ENCODE measurements at regions not wholly inside any gene's neighbourhood (a gene's known extent, or its start where the extent isn't known, plus 50 kb on each side); places are given as distances from the start of the nearest gene placed in this dataset.

GRCh38 chr7:110105840-110106239 lies 985.1 kb upstream of the LRRN3 start:
- no peak overlapping the region for H3K27ac ChIP-seq (ENCODE audit: low read depth, low read length)
- H4K20me1 ChIP-seq (ENCODE audit: control insufficient read depth, insufficient read depth, low read depth, low read length): no peaks in the 10 kb centered on the region
- H3K79me2 ChIP-seq (ENCODE audit: control insufficient read depth, low read length): no peaks in the 10 kb centered on the region
- no peaks in the 10 kb centered on the region for H3K27me3 ChIP-seq (ENCODE audit: control insufficient read depth, low read length)
- H3K36me3 ChIP-seq (ENCODE audit: control insufficient read depth, low read length): no peaks in the 10 kb centered on the region
- no peak overlapping the region for H3K4me3 ChIP-seq (ENCODE audit: low read length)
- no peaks in the 10 kb centered on the region for H3K9me2 ChIP-seq (replicated peaks; ENCODE audit: control insufficient read depth, low read length)
- no peak for TF ChIP-seq CTCF (IDR thresholded peaks at IDR 0.05; ENCODE audit: low read depth, low read length, poor library complexity, severe bottlenecking)
- TF ChIP-seq EZH2phosphoT487 (IDR thresholded peaks at IDR 0.05; ENCODE audit: borderline replicate concordance, low read length): no peak
- H3K4me2 ChIP-seq (ENCODE audit: low read length): no peak overlapping the region
- no peaks in the 10 kb centered on the region for H3K9me3 ChIP-seq (ENCODE audit: control insufficient read depth, insufficient read depth, low read length)
- H3F3A ChIP-seq (ENCODE audit: control insufficient read depth, insufficient read depth): no peaks in the 10 kb centered on the region
- no peaks in the 10 kb centered on the region for H3K4me1 ChIP-seq (ENCODE audit: control insufficient read depth, low read length)

- Histone ChIP-seq H3K27ac (ENCODE audit: low read depth, low read length) (no peak overlapping the region), H3K4me1 (ENCODE audit: control insufficient read depth, low read length) (no peaks in the 10 kb centered on the region), H3K4me2 (ENCODE audit: low read length) (no peak overlapping the region), H4K20me1 (ENCODE audit: control insufficient read depth, insufficient read depth, low read depth, low read length) (no peaks in the 10 kb centered on the region), H3K4me3 (ENCODE audit: low read length) (no peak overlapping the region), H3K27me3 (ENCODE audit: control insufficient read depth, low read length) (no peaks in the 10 kb centered on the region), H3K9me2 (replicated peaks; ENCODE audit: control insufficient read depth, low read length) (no peaks in the 10 kb centered on the region), H3K9me3 (ENCODE audit: control insufficient read depth, insufficient read depth, low read length) (no peaks in the 10 kb centered on the region), H3K79me2 (ENCODE audit: control insufficient read depth, low read length) (no peaks in the 10 kb centered on the region), H3F3A (ENCODE audit: control insufficient read depth, insufficient read depth) (no peaks in the 10 kb centered on the region), H3K36me3 (ENCODE audit: control insufficient read depth, low read length) (no peaks in the 10 kb centered on the region)
- TF ChIP-seq EZH2phosphoT487 (IDR thresholded peaks at IDR 0.05; ENCODE audit: borderline replicate concordance, low read length) (no peak), CTCF (IDR thresholded peaks at IDR 0.05; ENCODE audit: low read depth, low read length, poor library complexity, severe bottlenecking) (no peak)
Observed at GRCh38 chr7:110119883-110120581, 970.9 kb upstream of the LRRN3 start.

DNA sequence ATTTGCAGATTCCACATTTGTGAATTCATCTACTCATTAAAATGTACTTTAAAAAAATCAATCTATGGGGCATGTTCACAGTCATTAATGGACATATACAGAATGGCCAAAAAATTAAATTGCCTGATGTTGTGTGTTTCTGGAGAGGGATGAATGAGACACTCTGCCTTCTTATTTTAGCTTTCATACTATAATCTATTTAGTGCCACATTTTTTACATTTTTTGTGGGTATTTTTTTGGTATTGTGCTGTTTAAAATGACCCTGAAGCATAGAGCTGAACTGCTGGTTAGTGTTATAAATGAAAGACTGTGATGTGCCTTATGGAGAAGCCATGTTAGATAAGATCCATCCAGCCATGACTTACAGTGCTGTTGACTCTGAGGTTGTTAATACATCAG lies 961.8 kb upstream of the LRRN3 start:
- no peaks in the 10 kb centered on the region for H3K36me3 ChIP-seq (ENCODE audit: control insufficient read depth, low read length)
- H3K9me3 ChIP-seq (ENCODE audit: control insufficient read depth, insufficient read depth, low read length): no peaks in the 10 kb centered on the region
- H3K27me3 ChIP-seq (ENCODE audit: control insufficient read depth, low read length): no peaks in the 10 kb centered on the region
- no peak overlapping the region for H3K27ac ChIP-seq (ENCODE audit: low read depth, low read length)
- no peak overlapping the region for H3K4me2 ChIP-seq (ENCODE audit: low read length)
- H3K9me2 ChIP-seq (replicated peaks; ENCODE audit: control insufficient read depth, low read length): no peaks in the 10 kb centered on the region
- no peaks in the 10 kb centered on the region for H3K79me2 ChIP-seq (ENCODE audit: control insufficient read depth, low read length)
- no peaks in the 10 kb centered on the region for H4K20me1 ChIP-seq (ENCODE audit: control insufficient read depth, insufficient read depth, low read depth, low read length)
- no peaks in the 10 kb centered on the region for H3K4me1 ChIP-seq (ENCODE audit: control insufficient read depth, low read length)
- no peaks in the 10 kb centered on the region for H3F3A ChIP-seq (ENCODE audit: control insufficient read depth, insufficient read depth)
- H3K4me3 ChIP-seq (ENCODE audit: low read length): no peak overlapping the region
- TF ChIP-seq EZH2phosphoT487 (IDR thresholded peaks at IDR 0.05; ENCODE audit: borderline replicate concordance, low read length) (no peak), CTCF (IDR thresholded peaks at IDR 0.05; ENCODE audit: low read depth, low read length, poor library complexity, severe bottlenecking) (no peak)
